ENCODE measurements at regions not wholly inside any gene's neighbourhood (a gene's known extent, or its start where the extent isn't known, plus 50 kb on each side); places are given as distances from the start of the nearest gene placed in this dataset.

- no peak overlapping the region for H3K4me3 ChIP-seq (replicated peaks; ENCODE audit: low read depth, low read length)
- no peak for DNase-seq (ENCODE audit: extremely low read depth, low read depth)
- no peak for TF ChIP-seq CTCF (IDR thresholded peaks at IDR 0.05; ENCODE audit: low read depth, low read length, missing control alignments)
These were observed 310.6 kb upstream of the AADAT start for GRCh38 chr4:170400361-170400760.

- DNase-seq (ENCODE audit: extremely low read depth, low read depth) = no peak
- H3K4me3 ChIP-seq (replicated peaks; ENCODE audit: low read depth, low read length) = no peak overlapping the region
- no peak for TF ChIP-seq CTCF (IDR thresholded peaks at IDR 0.05; ENCODE audit: low read depth, low read length, missing control alignments)
These were observed 310.0 kb upstream of the AADAT start for GRCh38 chr4:170399581-170400293.

- no peak for DNase-seq (ENCODE audit: extremely low read depth, low read depth)
- H3K4me3 ChIP-seq (replicated peaks; ENCODE audit: low read depth, low read length) = no peak overlapping the region
- TF ChIP-seq CTCF (IDR thresholded peaks at IDR 0.05; ENCODE audit: low read depth, low read length, missing control alignments) = no peak
These were observed 308.5 kb upstream of the AADAT start for GRCh38 chr4:170398218-170398617.

- no peak for DNase-seq (ENCODE audit: extremely low read depth, low read depth)
- no peak for TF ChIP-seq CTCF (IDR thresholded peaks at IDR 0.05; ENCODE audit: low read depth, low read length, missing control alignments)
These were observed 306.0 kb upstream of the AADAT start for GRCh38 chr4:170395773-170396172.

GRCh38 chr4:170391066-170391740 is 301.4 kb upstream of the AADAT start:
- no peak for TF ChIP-seq CTCF (IDR thresholded peaks at IDR 0.05; ENCODE audit: low read depth, low read length, missing control alignments)
- DNase-seq (ENCODE audit: extremely low read depth, low read depth) = no peak
- no peak overlapping the region for H3K4me3 ChIP-seq (replicated peaks; ENCODE audit: low read depth, low read length)

More at GRCh38 chr4:170395773-170396172, 306.0 kb upstream of the AADAT start:
- no peak overlapping the region for H3K4me3 ChIP-seq (replicated peaks; ENCODE audit: low read depth, low read length)

- H3K4me3 ChIP-seq (replicated peaks; ENCODE audit: low read depth, low read length) = no peak overlapping the region
- TF ChIP-seq CTCF (IDR thresholded peaks at IDR 0.05; ENCODE audit: low read depth, low read length, missing control alignments) = no peak
- no peak for DNase-seq (ENCODE audit: extremely low read depth, low read depth)
These were observed 299.7 kb upstream of the AADAT start for GRCh38 chr4:170389411-170389810.

Measured in HFF-Myc (cell line).